SK-N-MC (cell line): ENCODE measurements at regions not wholly inside any gene's neighbourhood (a gene's known extent, or its start where the extent isn't known, plus 50 kb on each side); places are given as distances from the start of the nearest gene placed in this dataset.

Source experiments
- DNase-seq: peaks from one replicate; pipeline ENCODE4 v3.0.0-alpha.2; 2011; ENCODE audit warnings: low read depth, low spot score
- H3K27ac ChIP-seq: fragments of 200-600 bp; sonication (generic); 2 replicates; pipeline ENCODE4 v1.5.1; 2016; ENCODE audit warnings: mixed run types
- H3K36me3 ChIP-seq: fragments of 200-600 bp; sonication (generic); 2 replicates; pipeline ENCODE4 v1.6.1; 2017; ENCODE audit warnings: antibody characterized with exemption, low read length, mixed read lengths; ENCODE audit not compliant: insufficient read depth
- H3K4me3 ChIP-seq: fragments of 200-600 bp; sonication (generic); 2 replicates; pipeline ENCODE4 v1.5.1; 2016
- H3K9ac ChIP-seq: fragments of 200-600 bp; sonication (generic); 2 replicates; pipeline ENCODE4 v1.8.0; 2017; ENCODE audit warnings: mixed run types, mixed read lengths; ENCODE audit not compliant: insufficient read length
- H3K9me3 ChIP-seq: fragments of 200-600 bp; sonication (generic); 2 replicates; pipeline ENCODE4 v1.6.1; 2017; ENCODE audit warnings: low read depth, mild to moderate bottlenecking, antibody characterized with exemption, low read length, moderate library complexity, mixed read lengths
- EZH2 ChIP-seq: fragments of 200-600 bp; sonication (generic); IDR thresholded peaks from one replicate; pipeline ENCODE4 v1.6.1; 2017; ENCODE audit warnings: antibody characterized with exemption
- FOXP2 ChIP-seq: optimal IDR thresholded peaks from 2 replicates; pipeline ENCODE3; 2011; ENCODE audit warnings: mild to moderate bottlenecking, moderate library complexity; ENCODE audit not compliant: insufficient read depth; ENCODE audit errors: extremely low read length, control extremely low read depth
- POLR2AphosphoS5 ChIP-seq: IDR thresholded peaks from 2 replicates; pipeline ENCODE4 v1.6.1; 2012; ENCODE audit warnings: mild to moderate bottlenecking, low read depth, low read length, borderline replicate concordance

DNA sequence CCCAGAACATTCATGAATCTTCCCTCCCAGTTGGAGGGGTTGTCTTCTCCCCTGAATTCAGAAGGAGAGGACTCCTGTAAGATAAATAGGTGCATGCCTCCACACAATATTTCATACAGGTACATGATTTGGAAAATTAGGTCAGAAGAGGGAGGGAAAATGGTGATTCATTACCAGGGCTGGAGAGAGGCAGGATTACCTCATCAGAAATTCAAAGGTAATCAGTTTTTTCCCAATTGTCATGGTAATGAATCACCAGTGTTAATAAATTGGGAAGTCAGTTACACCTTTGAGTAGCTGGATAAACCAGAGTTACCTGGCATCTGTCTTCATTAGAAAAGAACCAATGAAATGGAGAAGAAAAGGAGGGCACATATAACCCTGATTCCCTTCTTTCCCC lies 128.5 kb downstream of the EN1 start:
- no peak overlapping the region for H3K9ac ChIP-seq
- TF ChIP-seq POLR2AphosphoS5, result no peak
- TF ChIP-seq EZH2, result no peak
- no peak for TF ChIP-seq FOXP2
- H3K27ac ChIP-seq, result no peak overlapping the region
- H3K9me3 ChIP-seq, result no peaks in the 10 kb centered on the region
- no peak for DNase-seq
- H3K4me3 ChIP-seq, result no peak overlapping the region
- H3K36me3 ChIP-seq, result no peaks in the 10 kb centered on the region

DNA sequence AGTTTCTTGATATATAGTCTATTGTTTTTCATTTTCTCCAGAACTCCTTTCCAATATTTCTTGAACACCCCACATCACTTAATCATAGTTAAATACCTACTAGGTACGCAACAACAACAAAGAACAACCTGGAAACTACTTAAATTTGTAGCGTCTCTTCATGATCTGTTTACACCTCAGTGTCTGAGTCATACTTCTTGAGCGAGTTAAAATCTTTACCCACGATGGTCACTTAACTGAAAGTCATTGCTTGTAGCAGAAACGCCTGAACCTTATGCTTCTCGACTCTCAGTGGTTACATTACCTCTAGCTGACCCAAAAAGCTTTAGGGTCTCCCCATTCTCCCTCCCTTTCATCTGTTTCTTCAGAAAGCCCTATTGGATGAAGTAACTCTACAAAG lies 131.3 kb downstream of the EN1 start:
- DNase-seq, result no peak
- Histone ChIP-seq H3K9me3 (no peaks in the 10 kb centered on the region), H3K27ac (no peak overlapping the region), H3K36me3 (no peaks in the 10 kb centered on the region), H3K4me3 (no peak overlapping the region), H3K9ac (no peak overlapping the region)
- no peak for TF ChIP-seq FOXP2
- TF ChIP-seq EZH2, result no peak

DNA sequence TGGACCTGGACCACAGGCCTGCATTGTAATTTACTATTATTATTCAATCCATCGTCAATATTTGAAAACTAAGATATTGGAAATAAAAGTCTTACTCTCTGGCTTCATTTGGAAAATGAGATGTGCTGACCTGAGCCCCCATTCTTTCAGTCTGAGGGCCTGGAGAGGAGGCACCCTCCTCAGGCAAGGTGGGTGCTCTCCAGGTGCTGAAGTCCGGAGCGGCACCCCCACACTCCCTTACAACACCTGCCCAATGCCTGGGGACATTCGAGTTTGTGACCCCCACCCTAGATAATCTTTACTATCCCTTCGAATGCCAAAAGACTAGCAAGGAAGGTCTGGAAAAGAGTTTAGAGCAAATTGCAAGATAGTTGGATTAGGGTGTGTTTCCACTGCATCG lies 133.3 kb downstream of the EN1 start:
- Histone ChIP-seq H3K36me3 (no peaks in the 10 kb centered on the region), H3K27ac (no peak overlapping the region), H3K4me3 (no peak overlapping the region), H3K9ac (no peak overlapping the region), H3K9me3 (no peaks in the 10 kb centered on the region)
- no peak for DNase-seq
- TF ChIP-seq FOXP2 (no peak), POLR2AphosphoS5 (no peak), EZH2 (no peak)

DNA sequence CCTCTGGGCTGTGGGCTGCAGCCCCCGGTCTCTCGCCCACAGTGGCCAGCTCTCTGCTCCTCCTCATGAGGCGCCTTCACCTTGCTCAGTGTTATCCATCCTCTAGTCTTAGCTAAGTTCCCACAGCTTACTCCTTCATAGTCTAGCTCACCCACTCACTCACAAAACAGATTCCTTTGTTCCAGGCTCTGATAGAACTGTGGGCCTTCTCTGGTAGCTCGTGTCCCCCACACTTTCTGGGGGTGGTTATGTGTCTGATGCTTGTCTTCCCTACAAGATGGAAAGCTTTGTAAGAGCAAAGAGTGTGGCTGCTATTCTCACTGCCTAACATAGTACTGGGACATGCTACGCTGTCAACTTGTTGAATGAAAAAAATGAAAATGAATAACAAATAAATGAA lies 135.8 kb downstream of the EN1 start:
- Histone ChIP-seq H3K4me3 (no peak overlapping the region), H3K9ac (no peak overlapping the region), H3K9me3 (no peaks in the 10 kb centered on the region), H3K27ac (no peak overlapping the region), H3K36me3 (no peaks in the 10 kb centered on the region)
- TF ChIP-seq POLR2AphosphoS5 (no peak), EZH2 (no peak), FOXP2 (no peak)
- no peak for DNase-seq

DNA sequence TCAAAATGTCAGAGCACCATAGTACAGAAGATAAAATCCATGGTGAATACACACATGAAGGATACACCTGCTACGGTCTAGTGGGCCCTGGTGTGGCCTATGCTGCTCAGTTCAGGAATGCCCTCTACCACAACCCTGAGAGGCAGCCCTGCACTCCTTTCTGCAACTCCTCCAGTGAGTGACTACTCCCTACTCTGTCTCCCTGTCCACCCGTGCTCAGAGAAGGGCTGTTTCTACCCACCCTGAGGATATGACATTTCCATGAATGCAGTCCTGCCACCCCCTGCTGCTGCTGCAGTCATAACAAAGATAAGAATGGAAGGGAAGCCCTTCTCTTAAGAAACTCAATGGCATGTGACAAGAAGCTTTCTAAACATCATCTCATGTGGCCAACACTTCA lies 137.0 kb downstream of the EN1 start:
- no peaks in the 10 kb centered on the region for H3K9me3 ChIP-seq
- H3K9ac ChIP-seq, result no peak overlapping the region
- no peak for DNase-seq
- TF ChIP-seq FOXP2 (no peak), EZH2 (no peak), POLR2AphosphoS5 (no peak)
- no peaks in the 10 kb centered on the region for H3K36me3 ChIP-seq
- H3K27ac ChIP-seq, result no peak overlapping the region
- no peak overlapping the region for H3K4me3 ChIP-seq

DNA sequence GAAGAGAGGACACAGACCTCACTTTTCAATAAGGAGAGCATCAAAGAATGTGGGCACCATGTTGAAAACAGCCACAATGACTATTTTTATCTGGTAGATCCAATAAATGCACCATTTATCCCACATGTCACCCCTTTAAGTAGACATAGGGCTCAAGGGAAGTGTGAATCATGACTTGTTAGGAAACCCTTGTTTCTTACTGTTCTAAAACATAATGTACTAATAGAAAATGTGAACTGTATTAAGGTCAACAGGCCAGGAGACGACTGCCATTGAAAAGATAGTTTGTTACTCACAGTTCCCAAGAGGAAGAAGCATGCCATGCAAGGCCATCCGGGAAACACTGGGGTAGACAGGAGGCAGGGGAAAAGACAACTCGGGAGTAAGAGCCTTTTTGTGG lies 137.7 kb downstream of the EN1 start:
- no peaks in the 10 kb centered on the region for H3K9me3 ChIP-seq
- H3K4me3 ChIP-seq, result no peak overlapping the region
- H3K36me3 ChIP-seq, result no peaks in the 10 kb centered on the region
- no peak overlapping the region for H3K27ac ChIP-seq
- H3K9ac ChIP-seq, result no peak overlapping the region
- no peak for DNase-seq
- TF ChIP-seq EZH2 (no peak), POLR2AphosphoS5 (no peak), FOXP2 (no peak)

DNA sequence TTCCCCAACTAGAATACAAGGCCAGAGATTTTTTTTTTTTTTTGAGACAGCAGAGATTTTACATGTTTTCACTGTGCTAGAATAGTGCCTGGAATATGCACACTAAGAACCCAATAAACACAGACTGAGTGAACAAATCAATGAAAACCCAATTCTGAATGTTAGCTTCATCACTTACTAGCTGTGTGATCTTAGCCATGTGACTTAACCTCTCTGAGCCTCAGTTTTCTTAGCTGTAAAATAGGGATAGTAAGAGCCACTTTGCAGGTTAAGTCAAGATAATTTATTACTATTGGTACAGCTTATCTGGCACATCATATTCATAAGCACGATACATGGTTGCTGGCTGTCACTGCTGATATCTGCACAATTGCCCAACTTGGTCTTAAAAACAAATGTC lies 140.6 kb downstream of the EN1 start:
- Histone ChIP-seq H3K9me3 (no peaks in the 10 kb centered on the region), H3K4me3 (no peak overlapping the region), H3K36me3 (no peaks in the 10 kb centered on the region), H3K9ac (no peak overlapping the region), H3K27ac (no peak overlapping the region)
- no peak for DNase-seq
- TF ChIP-seq FOXP2 (no peak), EZH2 (no peak), POLR2AphosphoS5 (no peak)

DNA sequence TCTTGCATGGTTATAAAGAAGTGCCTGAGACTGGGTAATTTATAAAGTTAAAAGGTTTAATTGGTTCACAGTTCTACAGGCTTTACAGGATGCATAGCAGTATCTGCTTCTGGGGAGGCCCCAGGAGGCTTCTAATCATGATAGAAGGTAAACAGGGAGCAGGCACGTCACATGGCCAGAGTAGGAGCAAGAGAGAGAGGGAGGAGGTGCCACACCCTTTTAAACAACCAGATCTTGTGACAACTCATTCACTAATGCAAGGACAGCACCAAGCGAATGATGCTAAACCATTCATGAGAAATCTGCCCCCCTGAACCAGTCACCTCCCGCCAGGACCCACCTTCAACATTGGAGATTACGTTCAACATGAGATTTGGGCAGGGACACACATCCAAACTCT lies 141.1 kb downstream of the EN1 start:
- Histone ChIP-seq H3K9ac (no peak overlapping the region), H3K36me3 (no peaks in the 10 kb centered on the region), H3K9me3 (no peaks in the 10 kb centered on the region), H3K27ac (no peak overlapping the region), H3K4me3 (no peak overlapping the region)
- no peak for DNase-seq
- no peak for TF ChIP-seq FOXP2
- TF ChIP-seq EZH2, result no peak
- TF ChIP-seq POLR2AphosphoS5, result no peak

DNA sequence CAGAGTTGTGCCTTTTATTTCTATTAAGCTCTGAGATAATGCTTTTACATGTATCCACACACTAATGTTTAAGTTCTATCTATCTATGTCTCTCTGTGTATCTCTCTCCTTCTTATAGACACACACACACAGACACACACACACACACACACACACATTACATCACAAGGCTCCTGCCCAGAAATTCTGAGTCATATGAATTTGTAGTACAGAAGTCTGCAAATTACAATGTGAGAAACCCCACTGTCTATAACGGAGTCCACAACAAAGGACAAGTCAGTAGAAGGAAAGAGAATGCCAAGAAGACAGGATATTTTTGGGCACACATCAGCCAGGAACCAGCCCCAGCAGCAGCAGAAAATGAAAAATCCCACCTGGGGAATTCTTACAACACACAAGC lies 142.4 kb downstream of the EN1 start:
- DNase-seq, result no peak
- H3K9me3 ChIP-seq, result no peaks in the 10 kb centered on the region
- no peak overlapping the region for H3K4me3 ChIP-seq
- H3K27ac ChIP-seq, result no peak overlapping the region
- no peak overlapping the region for H3K9ac ChIP-seq
- H3K36me3 ChIP-seq, result no peaks in the 10 kb centered on the region
- no peak for TF ChIP-seq FOXP2
- TF ChIP-seq POLR2AphosphoS5, result no peak
- no peak for TF ChIP-seq EZH2
